Esophagus squamous epithelium (tissue), 5 donors: ENCODE measurements at regions not wholly inside any gene's neighbourhood (a gene's known extent, or its start where the extent isn't known, plus 50 kb on each side); places are given as distances from the start of the nearest gene placed in this dataset.

ENCODE experiments used
- DNase-seq: peaks from one replicate; lab custom pipeline; 2025; lab: John Stamatoyannopoulos, UW
- H3K27ac ChIP-seq, 4 donors: fragments of 200-600 bp; sonication (generic); one replicate each; pipeline ENCODE4 v1.5.1; 2016 to 2019; ENCODE audit warnings: mild to moderate bottlenecking in 1 of 4
- H3K27me3 ChIP-seq, 4 donors: fragments of 200-600 bp; sonication (generic); 1 replicate in 3 of 4; 2 replicates in 1 of 4; pipeline versions ENCODE4 v1.5.1 to v1.6.0; 2017 to 2021; ENCODE audit warnings: antibody characterized with exemption in 1 of 4
- H3K36me3 ChIP-seq, 3 donors: fragments of 200-600 bp; sonication (generic); one replicate each; pipeline ENCODE4 v1.5.1; 2016 to 2019
- H3K4me1 ChIP-seq, 3 donors: fragments of 200-600 bp; sonication (generic); one replicate each; pipeline ENCODE4 v1.5.1; 2017 to 2019
- H3K4me3 ChIP-seq, 4 donors: fragments of 200-600 bp; sonication (generic); 1 replicate in 3 of 4; 2 replicates in 1 of 4; pipeline ENCODE4 v1.5.1; 2016 to 2019; ENCODE audit warnings: mild to moderate bottlenecking in 2 of 4, moderate library complexity in 1 of 4
- H3K9me3 ChIP-seq, 3 donors: fragments of 200-600 bp; sonication (generic); one replicate each; pipeline ENCODE4 v1.5.1; 2016 to 2019
- CTCF ChIP-seq, 6 experiments: fragments of 450-650 bp in 4 of 6; fragments of 200-600 bp in 2 of 6; sonication (generic) in 2 of 6; IDR thresholded peaks; one replicate each; pipeline ENCODE4 v1.5.1; 2016 to 2019; ENCODE audit warnings: antibody characterized with exemption in 6 of 6, mild to moderate bottlenecking in 4 of 6, moderate library complexity in 4 of 6
- POLR2A ChIP-seq, 4 donors: fragments of 450-650 bp; IDR thresholded peaks; one replicate each; pipeline ENCODE4 v1.6.1; 2017; ENCODE audit warnings: antibody characterized with exemption in 4 of 4, mild to moderate bottlenecking in 4 of 4, moderate library complexity in 3 of 4
- whole genome bisulfite sequencing, 2 donors: methylation state at CpG; one replicate each; pipeline ENCODE4 v1.1.5; 2018; 5-methylcytosine and 5-hydroxymethylcytosine counted together
- intact Hi-C: fragments of 100-400 bp; cut with DNase I; formaldehyde crosslinking; loops from one replicate; pipeline ENCODE4 v1.15.0; 2022
- donor health status: DM: yes; HTN: yes; CAD: no.

GRCh38 chr14:61125041-61125866 lies 144.2 kb downstream of the SLC38A6 start:
- Histone ChIP-seq H3K4me3 (no peak overlapping the region), H3K4me1 (peaks cover 0 to 14% (median 4%) of the 10 kb centered on the region in 3 donors), H3K36me3 (no peaks in the 10 kb centered on the region), H3K27ac (peak overlapping the region in 1 of 4 donors; percentile 42), H3K27me3 (peaks cover 0 to 5% (median 0%) of the 10 kb centered on the region in 4 donors), H3K9me3 (peaks cover 0 to 4% (median 0%) of the 10 kb centered on the region in 3 donors)
- intact Hi-C loops: no loop called here
- TF ChIP-seq POLR2A (IDR thresholded peaks at IDR 0.05) (no peak), CTCF (IDR thresholded peaks at IDR 0.05) (no peak)
- 76 to 82% methylated on average over 10 of the region's 10 CpGs for WGBS, 2 donors
- DNase-seq: no peak

GRCh38 chr14:61122862-61123261 lies 141.8 kb downstream of the SLC38A6 start:
- Histone ChIP-seq H3K27ac (no peak overlapping the region), H3K9me3 (peaks cover 0 to 4% (median 0%) of the 10 kb centered on the region in 3 donors), H3K4me3 (no peak overlapping the region), H3K27me3 (peaks cover 0 to 5% (median 0%) of the 10 kb centered on the region in 4 donors), H3K4me1 (peaks cover 0 to 14% (median 4%) of the 10 kb centered on the region in 3 donors), H3K36me3 (no peaks in the 10 kb centered on the region)
- no peak for DNase-seq
- 57 to 72% methylated on average over 3 of the region's 3 CpGs for WGBS, 2 donors
- intact Hi-C loops: no loop called here
- TF ChIP-seq POLR2A (IDR thresholded peaks at IDR 0.05): no peak
- TF ChIP-seq CTCF (IDR thresholded peaks at IDR 0.05): no peak

- TF ChIP-seq CTCF (IDR thresholded peaks at IDR 0.05) (no peak), POLR2A (IDR thresholded peaks at IDR 0.05) (no peak)
- intact Hi-C loops: no loop called here
- DNase-seq: no peak
- H3K4me1 ChIP-seq: peaks cover 0 to 12% (median 4%) of the 10 kb centered on the region in 3 donors
- H3K27ac ChIP-seq: no peak overlapping the region
- WGBS, 2 donors: 63 to 78% methylated on average over 9 of the region's 9 CpGs
- no peak overlapping the region for H3K4me3 ChIP-seq
- H3K9me3 ChIP-seq: peaks cover 0 to 4% (median 0%) of the 10 kb centered on the region in 3 donors
- peaks cover 0 to 5% (median 0%) of the 10 kb centered on the region in 4 donors for H3K27me3 ChIP-seq
- no peaks in the 10 kb centered on the region for H3K36me3 ChIP-seq
Measured at GRCh38 chr14:61121355-61121787, 140.3 kb downstream of the SLC38A6 start.

- Histone ChIP-seq H3K36me3 (no peaks in the 10 kb centered on the region), H3K27me3 (peaks cover 0 to 1% (median 0%) of the 10 kb centered on the region in 4 donors), H3K4me3 (no peak overlapping the region), H3K9me3 (peaks cover 0 to 4% (median 0%) of the 10 kb centered on the region in 3 donors), H3K4me1 (peaks cover 0 to 4% (median 2%) of the 10 kb centered on the region in 3 donors), H3K27ac (no peak overlapping the region)
- TF ChIP-seq CTCF (IDR thresholded peaks at IDR 0.05): no peak
- DNase-seq: no peak
- 43 to 57% methylated on average over 6 to 8 of the region's 8 CpGs for WGBS, 2 donors
- intact Hi-C loops: no loop called here
Measured at GRCh38 chr14:61120576-61120975, 139.5 kb downstream of the SLC38A6 start.

- intact Hi-C loops: no loop called here
- Histone ChIP-seq H3K27ac (no peak overlapping the region), H3K4me3 (no peak overlapping the region), H3K9me3 (peaks cover 0 to 13% (median 7%) of the 10 kb centered on the region in 3 donors), H3K27me3 (no peaks in the 10 kb centered on the region), H3K36me3 (no peaks in the 10 kb centered on the region), H3K4me1 (no peaks in the 10 kb centered on the region)
- DNase-seq: no peak
- 23 to 50% methylated on average over 1 of the region's 1 CpG for WGBS, 2 donors
- no peak for TF ChIP-seq POLR2A (IDR thresholded peaks at IDR 0.05)
- no peak for TF ChIP-seq CTCF (IDR thresholded peaks at IDR 0.05)
Measured at GRCh38 chr14:61119006-61119405, 138.0 kb downstream of the SLC38A6 start.
